ENCODE measurements at regions not wholly inside any gene's neighbourhood (a gene's known extent, or its start where the extent isn't known, plus 50 kb on each side); places are given as distances from the start of the nearest gene placed in this dataset.

DNA sequence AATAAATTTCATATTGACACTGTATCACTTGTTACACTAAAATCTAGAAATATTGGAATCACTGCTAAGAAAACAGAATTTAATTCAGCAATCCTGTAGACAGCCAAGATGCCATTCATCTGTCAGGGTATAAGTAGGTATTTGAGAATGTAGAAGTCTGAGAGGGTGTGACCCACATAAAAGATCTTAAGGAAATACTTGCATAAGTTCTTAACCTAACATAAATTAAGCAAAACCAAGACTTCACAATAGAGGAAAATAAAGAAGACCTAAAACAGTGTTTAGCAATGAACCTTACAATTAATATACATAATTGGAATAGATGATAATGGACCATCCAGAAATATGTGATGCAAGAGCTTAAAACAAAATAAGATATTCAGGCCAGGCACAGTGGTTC is 636.2 kb downstream of the TBC1D4 start:
- TF ChIP-seq, protein P1, sequence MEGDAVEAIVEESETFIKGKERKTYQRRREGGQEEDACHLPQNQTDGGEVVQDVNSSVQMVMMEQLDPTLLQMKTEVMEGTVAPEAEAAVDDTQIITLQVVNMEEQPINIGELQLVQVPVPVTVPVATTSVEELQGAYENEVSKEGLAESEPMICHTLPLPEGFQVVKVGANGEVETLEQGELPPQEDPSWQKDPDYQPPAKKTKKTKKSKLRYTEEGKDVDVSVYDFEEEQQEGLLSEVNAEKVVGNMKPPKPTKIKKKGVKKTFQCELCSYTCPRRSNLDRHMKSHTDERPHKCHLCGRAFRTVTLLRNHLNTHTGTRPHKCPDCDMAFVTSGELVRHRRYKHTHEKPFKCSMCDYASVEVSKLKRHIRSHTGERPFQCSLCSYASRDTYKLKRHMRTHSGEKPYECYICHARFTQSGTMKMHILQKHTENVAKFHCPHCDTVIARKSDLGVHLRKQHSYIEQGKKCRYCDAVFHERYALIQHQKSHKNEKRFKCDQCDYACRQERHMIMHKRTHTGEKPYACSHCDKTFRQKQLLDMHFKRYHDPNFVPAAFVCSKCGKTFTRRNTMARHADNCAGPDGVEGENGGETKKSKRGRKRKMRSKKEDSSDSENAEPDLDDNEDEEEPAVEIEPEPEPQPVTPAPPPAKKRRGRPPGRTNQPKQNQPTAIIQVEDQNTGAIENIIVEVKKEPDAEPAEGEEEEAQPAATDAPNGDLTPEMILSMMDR (IDR thresholded peaks at IDR 0.05; ENCODE audit: extremely low read depth, missing control alignments): no peak
- DNase-seq (ENCODE audit: low spot score): no peak

DNA sequence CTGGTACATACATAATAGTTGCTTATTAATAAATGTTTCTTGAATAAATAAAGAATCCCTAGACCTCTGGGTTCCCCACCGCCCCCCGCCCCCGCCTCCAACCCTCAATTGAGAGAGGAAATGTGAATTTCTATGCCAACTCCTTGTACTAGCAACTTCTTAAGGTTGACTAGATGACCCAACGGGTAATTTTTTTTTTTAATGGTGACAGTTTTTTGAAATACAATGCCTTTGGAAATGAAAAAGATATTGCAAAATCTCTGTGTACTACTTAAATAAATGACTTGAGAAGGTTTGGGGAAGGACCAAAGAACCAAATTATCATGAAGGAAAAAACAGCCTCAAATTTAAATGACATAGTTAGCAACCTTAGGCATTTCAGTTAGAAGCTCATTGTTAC is 640.3 kb downstream of the TBC1D4 start:
- TF ChIP-seq, protein P1 (IDR thresholded peaks at IDR 0.05; ENCODE audit: extremely low read depth, missing control alignments): no peak

DNA sequence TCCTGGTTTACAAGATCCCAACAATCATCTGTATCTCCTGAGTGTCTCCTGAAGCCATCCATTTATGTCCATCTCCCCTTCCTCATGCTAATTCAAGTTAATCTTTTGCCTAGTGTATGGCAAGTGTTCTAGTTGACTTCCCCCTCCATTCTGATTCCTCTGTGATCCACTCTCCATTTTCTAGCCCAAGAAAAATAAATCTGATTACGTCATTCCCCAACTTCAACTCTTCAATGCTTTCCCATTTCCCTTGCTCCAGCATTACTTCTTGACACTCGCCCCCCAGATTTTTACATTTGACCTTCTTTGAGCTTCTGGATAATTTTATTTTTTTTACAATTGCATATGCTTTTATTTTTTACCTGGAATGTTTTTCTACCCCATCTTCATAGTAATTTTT is 640.8 kb downstream of the TBC1D4 start:
- TF ChIP-seq, protein P1 (IDR thresholded peaks at IDR 0.05; ENCODE audit: extremely low read depth, missing control alignments): no peak
- DNase-seq (ENCODE audit: low spot score): no peak

More for the DNA sequence above, 640.3 kb downstream of the TBC1D4 start:
- no peak for DNase-seq (ENCODE audit: low spot score)

DNA sequence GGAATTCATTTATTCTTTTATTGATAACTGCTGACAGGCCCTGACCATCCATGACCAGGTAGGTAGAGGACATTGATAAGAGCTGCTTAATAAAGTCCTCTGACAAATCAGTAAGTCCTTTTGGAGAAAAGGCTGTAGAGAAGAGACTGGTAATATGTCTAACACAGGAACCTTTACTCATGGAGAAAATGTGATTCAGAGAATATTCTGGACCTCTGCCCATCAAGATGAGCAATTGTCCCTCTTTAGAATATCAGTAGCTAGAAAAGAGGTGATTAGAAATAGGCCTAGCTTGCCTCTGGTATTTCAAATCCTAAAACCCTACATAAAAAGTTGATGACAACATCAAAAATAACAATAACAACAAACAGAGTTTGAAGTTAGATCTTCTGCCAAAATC is 642.3 kb downstream of the TBC1D4 start:
- TF ChIP-seq, protein P1 (IDR thresholded peaks at IDR 0.05; ENCODE audit: extremely low read depth, missing control alignments): no peak
- no peak for DNase-seq (ENCODE audit: low spot score)

DNA sequence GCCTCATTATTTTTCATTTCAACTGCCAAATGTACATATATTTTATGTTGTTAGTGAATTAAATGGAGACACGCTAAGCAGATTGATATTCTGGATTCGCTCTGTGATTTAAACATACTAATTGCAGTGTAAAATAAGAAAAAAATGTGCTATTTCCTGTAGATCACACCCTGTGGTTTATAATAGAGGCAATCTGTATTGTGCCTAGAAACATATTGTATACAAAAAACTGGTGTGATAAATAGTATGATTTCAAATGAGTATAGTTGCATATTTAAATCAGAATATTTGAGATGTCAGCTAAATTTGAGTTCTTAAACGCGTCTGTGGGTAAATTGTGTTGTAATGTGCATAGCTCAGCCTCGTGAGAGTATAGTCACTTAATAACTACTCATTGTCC is 643.9 kb downstream of the TBC1D4 start:
- TF ChIP-seq, protein P1 (IDR thresholded peaks at IDR 0.05; ENCODE audit: extremely low read depth, missing control alignments): no peak
- no peak for DNase-seq (ENCODE audit: low spot score)

DNA sequence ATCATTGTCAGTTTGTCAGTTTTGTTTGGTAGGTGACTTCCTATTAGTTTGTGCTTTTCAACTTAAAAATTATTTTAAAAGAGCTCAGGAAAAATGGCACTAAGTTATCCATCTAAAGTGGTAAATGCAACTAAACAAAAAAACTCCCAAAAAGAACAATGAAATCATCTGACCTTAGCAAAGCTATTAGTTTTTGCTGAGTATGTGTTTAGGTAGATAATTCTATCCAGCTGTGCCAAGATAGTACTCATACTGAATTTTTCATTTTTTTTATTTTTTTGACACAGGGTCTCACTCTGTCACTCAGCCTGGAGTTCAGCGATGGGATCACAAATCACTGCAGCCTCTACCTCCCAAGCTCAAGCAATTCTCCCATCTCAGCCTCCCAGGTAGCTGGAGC is 645.3 kb downstream of the TBC1D4 start:
- DNase-seq (ENCODE audit: low spot score): no peak
- TF ChIP-seq, protein P1 (IDR thresholded peaks at IDR 0.05; ENCODE audit: extremely low read depth, missing control alignments): no peak

DNA sequence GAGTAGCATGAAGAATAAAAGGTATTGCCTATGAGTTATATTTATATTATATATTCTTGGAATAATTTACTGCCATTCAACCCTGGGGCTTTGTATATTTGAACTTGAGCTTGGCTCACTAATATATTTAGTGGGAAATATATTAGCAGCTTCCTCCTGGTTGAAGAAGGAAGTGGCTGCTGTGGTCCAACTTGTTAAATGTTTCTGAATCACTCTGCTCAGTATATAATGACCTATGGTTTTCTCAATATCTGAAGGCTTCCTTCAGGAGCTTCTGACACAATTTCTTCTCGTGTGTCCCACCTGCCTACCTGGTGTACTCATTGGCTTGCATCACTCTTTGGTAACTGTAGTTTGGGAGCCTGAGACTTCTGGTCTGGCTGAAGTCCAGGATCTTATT is 646.4 kb downstream of the TBC1D4 start:
- DNase-seq (ENCODE audit: low spot score): no peak
- TF ChIP-seq, protein P1 (IDR thresholded peaks at IDR 0.05; ENCODE audit: extremely low read depth, missing control alignments): no peak
